GM19035 (cell line): ENCODE measurements at regions not wholly inside any gene's neighbourhood (a gene's known extent, or its start where the extent isn't known, plus 50 kb on each side); places are given as distances from the start of the nearest gene placed in this dataset.

Experiments
- ATAC-seq: cut with Tn5 transposase; IDR thresholded peaks from one replicate; pipeline ENCODE4 v1.9.1; 2021; ENCODE audit not compliant: unreplicated experiment

DNA sequence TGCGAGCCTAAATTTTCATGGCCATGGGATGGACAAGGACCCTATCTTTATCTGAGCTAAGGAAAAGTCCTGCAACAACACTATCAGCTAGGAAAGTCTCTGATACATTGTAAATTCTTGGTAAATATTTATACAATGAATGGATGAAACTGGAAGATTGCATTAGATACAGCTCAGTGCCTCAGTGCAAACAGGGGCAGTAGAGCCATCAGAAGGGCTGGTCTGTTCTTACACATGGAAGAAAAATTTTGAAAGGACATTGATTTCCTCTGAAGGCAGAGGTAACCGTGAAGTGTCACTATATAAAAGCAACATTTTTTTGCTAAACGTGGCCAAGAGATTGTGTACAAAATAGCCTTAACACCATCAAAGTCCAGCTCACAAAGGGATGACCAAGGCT, 153.2 kb upstream of the GADL1 start:
- ATAC-seq, result no peak

- no peak for ATAC-seq
These were observed 153.7 kb upstream of the GADL1 start for GRCh38 chr3:31048143-31048542.

- no peak for ATAC-seq
These were observed 155.8 kb upstream of the GADL1 start for GRCh38 chr3:31050296-31050695.

DNA sequence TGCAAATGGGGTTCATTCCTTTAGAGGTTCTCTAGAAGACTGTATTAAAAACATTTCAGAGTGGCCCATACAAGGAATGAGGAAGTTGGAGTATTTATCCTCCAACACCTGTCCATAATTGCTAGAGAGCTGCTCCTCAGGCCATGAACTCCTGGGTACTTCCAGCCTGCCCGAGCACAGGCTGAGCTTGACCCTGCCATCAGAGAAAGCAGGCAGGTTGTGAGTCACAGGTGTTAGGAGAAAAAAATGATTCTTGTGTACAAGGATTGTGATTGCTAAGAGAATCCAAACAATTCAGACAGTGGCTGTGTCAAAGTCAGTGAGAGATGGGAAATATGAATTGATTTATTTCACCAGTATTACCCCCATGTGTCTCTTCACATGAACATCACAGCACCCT, 156.8 kb upstream of the GADL1 start:
- no peak for ATAC-seq

DNA sequence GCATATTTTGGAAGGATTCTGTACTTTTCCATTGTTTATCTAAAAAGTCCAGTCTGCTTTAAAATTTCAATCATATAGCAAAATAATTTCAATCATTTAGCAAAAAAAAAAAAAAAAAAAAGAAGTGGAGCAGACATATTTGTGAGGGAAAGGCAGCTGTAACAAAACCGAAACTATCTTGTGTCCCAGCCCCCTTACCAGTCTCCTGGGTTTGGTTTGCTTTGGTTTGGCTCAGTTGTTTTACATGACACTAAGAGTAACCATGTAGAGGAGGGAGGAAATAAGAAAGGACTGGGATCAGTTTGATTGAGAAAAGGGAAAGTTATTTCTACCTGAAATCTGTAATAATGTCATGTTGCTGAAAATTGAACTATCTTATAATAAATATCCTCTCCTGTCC, 158.8 kb upstream of the GADL1 start:
- ATAC-seq, result no peak

DNA sequence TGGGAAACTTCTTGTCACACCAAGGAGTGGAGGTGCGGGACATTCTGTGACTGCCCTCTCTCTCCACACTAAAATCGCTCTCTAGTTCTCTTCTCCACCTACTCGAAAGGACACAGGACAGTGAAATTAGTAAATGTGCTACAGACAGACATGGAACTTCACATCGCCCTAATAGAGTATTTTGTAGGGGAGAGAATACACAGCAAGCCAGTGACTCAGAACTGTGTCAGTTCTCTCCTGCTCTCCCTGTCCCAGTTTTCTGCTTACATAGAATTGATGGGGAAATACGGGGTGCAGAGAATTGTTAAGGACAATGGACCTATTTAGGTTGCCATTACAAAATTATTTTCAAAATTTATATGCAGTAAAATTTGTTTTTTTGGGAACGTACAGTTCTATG, 159.6 kb upstream of the GADL1 start:
- no peak for ATAC-seq

GRCh38 chr3:31055757-31056156, 161.3 kb upstream of the GADL1 start:
- ATAC-seq, result no peak

DNA sequence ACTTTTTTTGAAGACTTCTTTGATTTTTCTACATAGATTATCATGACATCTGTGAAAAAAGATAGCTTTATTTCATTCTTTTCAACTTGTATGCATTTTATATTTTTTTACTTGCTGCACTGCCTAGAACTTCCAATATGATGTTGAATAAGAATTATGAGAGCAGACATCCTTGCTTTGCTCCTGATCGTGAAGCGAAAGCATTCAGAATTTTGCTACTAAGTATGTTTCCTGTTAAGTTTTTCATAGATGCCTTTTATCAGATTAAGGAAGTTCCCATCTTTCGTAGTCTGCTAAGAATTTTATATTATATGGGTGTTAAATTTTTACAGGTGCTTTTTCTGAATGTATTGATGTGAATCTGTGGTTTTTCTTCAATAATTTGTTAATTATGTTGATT, 163.4 kb upstream of the GADL1 start:
- no peak for ATAC-seq

GRCh38 chr3:31064021-31064420, 169.6 kb upstream of the GADL1 start:
- ATAC-seq, result no peak

- ATAC-seq, result no peak
These were observed 171.3 kb upstream of the GADL1 start for GRCh38 chr3:31065765-31066164.

- no peak for ATAC-seq
These were observed 172.5 kb upstream of the GADL1 start for GRCh38 chr3:31067004-31067403.

DNA sequence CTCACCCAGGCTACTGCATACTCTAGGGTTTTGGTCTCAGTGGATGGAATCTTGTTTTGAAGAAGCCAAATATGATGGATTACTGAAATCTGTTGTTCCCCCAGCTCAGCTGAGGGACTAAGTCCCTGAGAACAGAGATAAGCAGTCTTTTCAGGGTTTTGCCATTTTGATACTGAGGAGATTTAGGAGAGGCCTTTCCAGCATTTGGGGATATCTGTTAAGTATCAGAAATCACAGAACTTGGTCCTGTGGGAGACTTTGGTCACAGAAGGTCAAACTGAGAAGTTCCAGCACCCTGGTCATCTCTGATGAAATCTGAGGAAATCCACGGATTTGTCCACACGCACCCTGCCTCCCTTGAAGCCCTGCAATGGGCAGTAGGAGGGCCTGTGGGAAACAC, 181.0 kb upstream of the GADL1 start:
- no peak for ATAC-seq

DNA sequence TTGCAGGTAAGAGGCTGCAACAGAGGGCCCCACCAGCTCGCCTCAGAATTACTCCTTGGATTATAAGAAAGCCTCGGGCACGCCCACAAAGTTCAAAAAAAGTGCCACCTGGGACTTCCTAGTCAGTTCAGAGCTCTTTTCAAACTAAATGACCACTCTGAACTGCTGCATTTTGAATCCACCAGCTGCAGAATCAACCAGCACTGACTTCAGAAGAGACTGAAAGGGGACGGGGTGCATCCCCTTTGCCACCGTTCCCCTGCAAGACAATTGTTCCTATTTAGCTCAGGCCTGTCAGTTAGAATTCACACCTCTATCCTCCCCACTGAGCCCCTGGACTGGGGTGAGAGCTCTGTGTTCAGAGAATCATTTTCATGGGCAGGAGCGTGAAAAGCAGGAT, 181.4 kb upstream of the GADL1 start:
- ATAC-seq, result no peak

GRCh38 chr3:31077021-31077601, 182.7 kb upstream of the GADL1 start:
- no peak for ATAC-seq

GRCh38 chr3:31077826-31078225, 183.4 kb upstream of the GADL1 start:
- no peak for ATAC-seq

GRCh38 chr3:31079689-31080088, 185.2 kb upstream of the GADL1 start:
- ATAC-seq, result no peak

GRCh38 chr3:31081018-31081662, 186.7 kb upstream of the GADL1 start:
- ATAC-seq, result no peak

GRCh38 chr3:31086148-31086547, 191.7 kb upstream of the GADL1 start:
- ATAC-seq, result no peak

DNA sequence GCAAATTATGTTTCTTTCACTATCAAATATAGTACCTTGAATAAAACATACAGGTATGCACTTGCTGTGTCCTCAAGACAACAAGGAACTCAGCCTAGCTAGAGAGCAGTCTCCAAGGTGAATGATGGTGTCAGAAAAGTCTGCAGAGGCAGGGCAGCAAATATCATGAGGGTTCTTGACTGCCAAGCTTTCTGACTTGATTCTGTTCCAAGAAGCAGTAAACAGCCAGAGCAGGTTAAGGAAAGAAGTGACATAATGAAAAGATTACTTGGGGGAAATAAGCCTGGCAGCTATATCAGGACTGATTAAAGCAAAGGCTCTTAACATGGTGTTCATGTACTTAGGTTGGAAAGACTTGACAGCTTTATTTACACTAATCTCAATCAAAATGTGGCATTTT, 192.2 kb upstream of the GADL1 start:
- ATAC-seq, result no peak

DNA sequence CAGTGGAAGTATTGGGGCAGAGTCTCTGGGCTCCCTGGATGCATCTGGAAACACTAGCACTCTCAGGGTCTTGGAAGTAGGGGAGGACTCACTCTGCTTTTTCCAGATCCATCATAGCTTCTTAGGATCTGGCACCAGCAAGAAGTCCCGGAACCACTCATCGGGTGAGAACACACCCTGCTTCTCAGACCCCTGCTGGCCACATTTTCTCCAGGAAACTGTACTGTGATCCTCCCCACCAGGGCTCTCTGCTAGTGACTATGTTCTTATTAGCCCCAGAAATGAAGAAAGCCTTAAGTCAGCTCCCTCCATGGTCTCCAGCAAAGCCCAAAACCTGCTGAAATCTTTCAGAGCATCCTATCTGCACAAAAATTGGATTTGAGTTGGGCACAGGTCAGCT, 197.3 kb upstream of the GADL1 start:
- ATAC-seq, result no peak

- ATAC-seq, result no peak
These were observed 198.5 kb upstream of the GADL1 start for GRCh38 chr3:31092748-31093589.

GRCh38 chr3:31093606-31094005, 199.1 kb upstream of the GADL1 start:
- ATAC-seq, result no peak
